ENCODE measurements at regions not wholly inside any gene's neighbourhood (a gene's known extent, or its start where the extent isn't known, plus 50 kb on each side); places are given as distances from the start of the nearest gene placed in this dataset.

GRCh38 chr1:209319057-209319432 is 264.5 kb upstream of the CAMK1G start:
- DNase-seq = no peak

DNA sequence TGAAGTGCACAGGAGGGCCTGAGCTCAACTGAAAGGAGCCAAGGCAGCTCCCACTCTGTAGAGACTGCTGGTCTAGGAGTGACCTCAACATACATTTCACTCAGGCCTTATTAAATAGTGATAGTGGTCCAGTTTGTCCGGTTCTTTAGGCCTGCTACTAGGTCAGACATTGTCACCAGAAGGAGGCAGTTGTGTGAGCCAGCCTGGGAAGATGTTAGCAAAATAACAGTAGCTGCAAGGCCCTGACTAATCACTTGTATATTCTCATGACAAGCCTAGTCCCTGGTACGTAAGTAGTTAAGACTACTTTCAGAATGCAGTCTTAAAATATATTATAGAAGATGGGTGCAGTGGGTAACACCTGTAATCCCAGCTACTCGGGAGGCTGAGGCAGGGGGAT is 264.0 kb upstream of the CAMK1G start:
- no peak for DNase-seq

DNA sequence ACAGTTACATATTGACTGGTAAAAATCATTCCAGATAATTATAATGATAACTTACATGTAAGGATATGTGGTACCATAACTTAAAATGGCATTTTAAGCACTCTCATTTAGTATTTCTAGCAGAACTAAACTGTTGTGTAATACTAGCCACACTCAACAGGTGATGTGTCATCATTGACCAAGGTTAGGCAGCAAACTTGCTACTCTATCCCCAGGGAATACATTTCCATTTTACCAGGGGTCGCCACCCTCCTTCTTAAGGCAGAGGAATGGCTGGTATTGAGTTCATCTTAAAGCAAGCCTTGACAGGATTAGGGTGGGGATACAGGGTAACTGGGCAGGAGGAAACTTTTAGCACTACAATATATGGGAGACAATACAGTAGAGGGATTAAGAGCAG is 259.8 kb upstream of the CAMK1G start:
- no peak for DNase-seq

DNA sequence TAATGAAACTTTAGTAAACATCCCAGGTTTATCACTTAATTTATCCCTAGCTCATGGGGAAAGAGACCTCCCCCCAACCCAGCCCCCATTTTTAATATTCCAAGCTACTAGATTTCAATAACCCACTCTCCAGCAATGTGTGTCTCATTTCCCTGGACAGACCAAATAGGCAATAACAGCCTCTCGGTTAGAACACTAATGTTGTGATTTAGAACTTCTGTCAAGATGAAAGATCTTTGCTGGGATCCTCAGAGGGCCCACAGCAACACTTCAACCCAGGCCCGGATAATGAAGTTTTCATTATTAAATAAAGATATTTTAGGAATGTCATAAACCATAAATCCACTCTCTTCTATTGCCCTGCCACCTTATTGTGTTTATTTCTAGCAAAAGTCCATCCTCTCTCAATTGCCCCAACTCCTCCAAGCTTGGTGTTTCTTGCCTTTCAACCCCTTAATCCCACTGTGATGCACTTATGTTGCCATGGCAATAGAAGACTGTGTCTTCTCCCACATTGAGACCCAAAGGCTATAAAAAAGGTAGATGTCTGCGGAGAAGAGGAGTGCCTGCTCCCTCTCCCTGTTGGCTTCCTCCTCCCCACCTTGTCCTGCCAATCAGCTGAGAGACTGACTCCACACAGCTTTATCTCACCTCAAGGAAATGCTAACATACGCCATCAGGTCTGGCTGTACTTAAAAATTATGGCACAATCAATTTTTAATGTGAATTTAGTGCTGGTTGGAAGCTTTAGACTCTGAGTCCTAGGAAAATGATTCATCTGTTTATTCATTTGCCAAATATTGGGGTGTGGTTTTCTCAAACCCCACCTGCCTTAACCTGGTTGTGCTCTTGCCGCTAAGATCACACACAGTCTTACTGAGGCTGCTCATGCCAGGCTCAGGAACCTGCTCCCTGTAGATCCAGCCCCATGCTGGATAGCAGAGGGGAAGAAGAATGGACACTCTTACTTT is 258.3 kb upstream of the CAMK1G start:
- DNase-seq = no peak

- DNase-seq = no peak
Measured at GRCh38 chr1:209326076-209326475, 257.4 kb upstream of the CAMK1G start.

DNA sequence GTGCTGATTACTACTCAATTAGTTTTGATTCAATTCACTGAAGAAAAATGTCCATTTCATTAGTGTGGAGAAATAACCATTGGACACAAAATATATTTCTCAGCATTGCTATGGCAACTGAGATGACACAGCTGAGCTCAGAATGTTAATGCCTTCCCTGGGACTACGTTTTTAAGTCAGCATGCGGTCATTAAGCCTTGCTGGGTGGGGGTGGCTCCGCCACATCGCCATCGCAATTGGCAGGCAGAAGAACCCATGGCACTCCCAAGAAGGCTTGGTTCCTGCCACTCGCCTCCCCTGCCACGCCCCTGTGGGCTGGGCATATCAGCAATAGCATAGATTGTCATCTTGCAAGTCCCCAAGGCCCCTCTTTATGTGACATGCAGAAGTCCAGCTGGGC is 256.7 kb upstream of the CAMK1G start:
- no peak for DNase-seq

DNA sequence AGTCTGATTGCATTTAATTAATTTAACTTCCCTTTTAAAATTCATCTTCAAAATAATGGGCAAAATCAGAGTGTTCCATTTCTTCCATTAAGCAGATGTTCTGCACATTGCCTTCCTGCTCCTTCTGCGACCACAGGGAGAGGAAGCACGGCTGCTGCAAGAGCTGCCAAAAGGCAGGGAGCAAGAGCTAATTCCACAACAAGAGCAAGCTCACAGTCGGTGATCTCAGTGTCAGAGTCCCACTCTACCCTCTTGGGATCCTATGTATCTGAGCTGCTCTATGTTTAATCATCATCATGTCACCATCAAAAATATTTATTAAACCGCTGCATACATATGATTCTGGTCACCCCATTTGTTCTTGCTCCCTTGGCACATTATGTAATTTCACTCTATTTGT is 255.3 kb upstream of the CAMK1G start:
- no peak for DNase-seq

DNA sequence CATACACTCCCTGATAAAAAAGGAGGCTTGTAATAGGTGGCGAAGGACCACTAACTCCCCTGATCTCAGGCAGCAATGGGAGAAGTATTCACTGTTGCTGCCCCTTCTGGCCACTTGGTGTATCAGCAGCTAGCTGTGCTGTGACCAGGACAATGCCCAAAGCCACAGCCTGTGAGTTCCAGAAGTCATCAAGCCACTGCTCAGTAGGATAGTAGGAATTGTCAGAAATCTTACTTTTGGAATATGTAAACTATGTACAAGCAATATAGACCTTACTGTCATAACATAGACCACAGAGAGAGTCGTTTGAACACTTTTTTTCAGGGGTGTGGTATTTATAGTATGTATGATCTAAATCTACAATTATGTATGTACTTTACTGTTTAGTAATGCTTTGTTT is 248.3 kb upstream of the CAMK1G start:
- DNase-seq = no peak

DNA sequence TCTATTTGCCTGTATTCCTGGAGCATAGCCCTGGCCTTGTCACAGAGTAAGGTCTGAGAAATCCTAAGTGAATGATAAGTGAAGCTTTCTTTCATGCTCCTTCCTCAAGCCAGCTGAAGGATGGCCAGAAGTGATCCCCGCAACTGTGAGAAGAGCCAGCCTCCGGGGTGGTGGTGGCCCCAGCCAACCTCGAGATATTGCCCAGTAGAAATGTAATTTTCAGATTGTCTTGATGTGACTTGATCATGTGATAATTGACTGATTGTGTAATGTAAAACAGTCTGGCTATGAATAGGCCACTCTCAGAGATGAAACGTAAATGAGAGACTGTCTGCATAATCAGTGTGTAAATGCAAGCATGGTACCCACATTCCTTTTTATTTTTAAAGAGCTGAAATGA is 242.4 kb upstream of the CAMK1G start:
- DNase-seq = no peak

- no peak for DNase-seq
Measured at GRCh38 chr1:209341673-209342420, 241.7 kb upstream of the CAMK1G start.

DNA sequence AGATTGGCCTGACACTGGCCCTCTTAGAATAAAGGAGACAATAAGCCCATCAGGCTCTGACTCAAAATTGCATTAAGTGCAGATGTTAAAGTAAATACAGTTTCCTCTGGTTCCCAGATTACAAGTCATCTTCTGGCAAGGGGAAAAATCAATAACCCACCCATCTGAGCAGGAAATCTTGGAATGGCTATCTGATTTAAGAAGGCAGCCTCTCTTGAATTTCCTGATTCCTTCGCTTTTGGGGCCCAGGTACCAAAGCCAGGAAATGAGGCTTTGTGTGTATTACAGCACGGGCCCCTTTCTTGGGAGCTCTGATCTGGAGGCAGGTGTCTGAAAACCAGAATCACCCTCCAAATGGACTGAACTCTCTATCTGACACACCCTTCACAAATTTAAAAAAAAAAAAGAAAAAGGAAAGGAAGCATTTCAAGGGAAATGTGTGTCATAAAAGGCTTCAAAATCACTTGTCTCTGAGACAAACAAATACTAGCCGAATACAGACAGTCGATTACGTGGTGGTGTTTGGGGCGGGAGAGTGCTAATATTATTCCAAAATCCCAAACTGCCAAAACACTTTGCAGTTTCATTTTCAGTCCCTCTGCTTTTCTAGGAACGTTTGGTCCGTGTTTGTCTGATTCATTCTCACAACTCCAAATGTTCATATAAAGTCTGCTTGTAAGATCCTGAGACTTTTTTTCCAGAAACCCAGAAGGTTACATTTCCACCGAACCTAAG is 240.9 kb upstream of the CAMK1G start:
- no peak for DNase-seq

DNA sequence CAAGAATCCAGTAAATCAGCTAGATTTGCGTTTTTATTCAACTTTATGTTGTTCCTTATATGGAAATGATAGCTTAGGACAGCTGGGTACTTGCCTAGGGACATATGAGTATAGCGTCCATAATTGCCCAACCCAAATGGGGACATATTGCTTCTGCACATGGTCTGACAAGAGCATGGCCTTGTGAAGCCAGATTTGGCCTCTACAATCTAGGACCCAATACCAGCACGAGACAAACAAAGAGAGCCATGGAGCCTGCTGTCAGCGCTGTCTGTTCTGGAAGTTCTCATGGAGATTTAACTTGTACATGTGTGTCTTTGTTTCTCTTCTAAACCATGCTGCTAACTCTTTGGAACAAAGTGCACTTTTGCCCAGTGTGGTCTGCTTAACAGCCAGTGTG is 240.0 kb upstream of the CAMK1G start:
- no peak for DNase-seq

- DNase-seq = no peak
Measured at GRCh38 chr1:209344156-209344555, 239.4 kb upstream of the CAMK1G start.

GRCh38 chr1:209349363-209350308 is 233.9 kb upstream of the CAMK1G start:
- DNase-seq = no peak

DNA sequence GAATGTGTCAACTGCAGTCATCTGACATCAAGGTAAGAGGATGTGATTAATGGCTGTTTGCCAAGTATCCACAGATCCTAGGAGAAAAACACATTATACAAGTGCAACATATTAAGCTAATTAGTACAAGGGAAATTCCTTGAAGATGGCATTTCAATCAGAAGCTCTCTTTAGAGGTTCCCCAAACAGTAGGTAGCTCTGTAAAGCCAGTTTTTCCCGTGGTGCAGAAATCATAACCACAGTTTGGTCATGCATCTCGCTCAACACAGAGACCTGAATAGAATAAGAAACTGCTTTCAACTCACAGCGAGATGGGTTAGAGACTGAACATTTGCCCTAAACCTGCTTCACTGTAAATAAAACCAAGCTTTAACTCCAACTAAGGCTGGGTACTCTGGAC is 230.5 kb upstream of the CAMK1G start:
- DNase-seq = no peak

- DNase-seq = peak; percentile 52
Measured at GRCh38 chr1:209354111-209354839, 229.2 kb upstream of the CAMK1G start.

DNA sequence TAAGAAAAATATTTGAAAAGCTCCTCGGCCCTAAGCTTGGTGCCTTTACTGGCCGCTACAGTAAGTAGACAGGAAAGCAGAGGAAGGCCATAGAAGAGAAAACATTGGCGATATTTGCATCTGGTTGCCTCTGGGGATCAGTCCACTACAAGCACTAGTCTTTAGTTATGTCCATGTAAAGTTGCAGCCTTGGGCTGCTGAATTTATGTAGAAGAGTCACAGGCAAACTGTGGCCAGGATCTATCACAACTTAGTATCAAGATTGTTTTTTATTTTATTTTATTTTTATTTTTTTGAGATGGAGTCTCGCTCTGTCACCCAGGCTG is 228.7 kb upstream of the CAMK1G start:
- no peak for DNase-seq

DNA sequence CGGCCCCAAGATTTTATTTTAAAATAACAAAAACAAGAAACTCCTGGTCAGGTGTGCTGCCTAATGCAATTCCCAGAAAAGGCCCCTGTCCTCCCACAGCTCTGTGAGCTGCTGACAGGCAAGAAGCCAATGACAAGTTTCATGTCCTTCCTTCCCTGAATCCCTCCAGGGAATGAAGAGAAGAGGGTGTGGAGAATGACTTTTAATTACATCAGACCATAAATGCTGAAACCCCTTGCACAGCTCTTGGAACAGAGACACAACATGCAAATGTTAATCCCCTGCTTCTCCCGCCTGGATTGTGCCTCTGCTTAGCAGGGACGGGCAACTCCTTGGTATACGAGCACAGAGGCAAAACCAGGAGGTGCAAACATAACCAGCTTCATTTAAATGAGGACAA is 228.1 kb upstream of the CAMK1G start:
- DNase-seq = no peak

- no peak for DNase-seq
Measured at GRCh38 chr1:209356976-209357377, 226.5 kb upstream of the CAMK1G start.

DNA sequence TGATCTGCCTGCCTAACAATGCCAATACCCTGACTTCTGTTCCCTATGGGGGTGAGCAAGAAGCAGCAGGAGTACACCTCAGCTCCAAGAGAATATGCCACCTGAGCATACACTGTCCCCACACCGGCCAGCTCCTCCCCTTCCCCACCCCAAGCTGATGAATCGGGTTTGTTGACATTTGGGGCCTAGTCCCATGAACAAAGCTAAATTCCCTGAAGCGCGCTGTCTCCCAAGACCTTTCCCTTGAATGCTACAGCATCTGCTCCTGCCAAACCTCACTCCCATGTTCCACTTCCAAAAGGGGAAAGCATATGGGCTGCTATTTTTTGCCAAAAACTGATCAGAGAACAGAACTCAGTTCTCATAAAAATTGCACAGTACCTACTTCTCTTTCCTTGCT is 220.4 kb upstream of the CAMK1G start:
- DNase-seq = no peak

DNA sequence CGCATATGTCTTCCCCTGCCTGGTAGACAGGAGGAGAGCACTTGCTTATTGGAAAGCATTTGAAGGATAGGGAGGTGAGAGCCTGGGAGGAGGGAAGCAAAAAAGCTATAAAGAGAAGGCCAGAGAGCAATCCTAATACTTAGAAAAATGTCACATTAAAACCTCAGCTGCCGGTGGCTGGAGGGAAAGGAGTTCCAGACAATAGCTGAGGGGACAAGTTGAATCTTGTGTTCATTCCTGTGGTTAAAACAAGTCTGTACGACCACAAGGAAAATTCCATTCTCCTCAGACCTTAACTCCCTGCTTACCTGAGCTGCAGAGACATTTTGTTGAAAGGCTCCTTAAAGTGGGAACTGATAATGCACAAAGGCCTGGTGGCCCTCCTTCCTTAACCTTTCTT is 218.8 kb upstream of the CAMK1G start:
- no peak for DNase-seq

Data from NCI-H524 treated with DMSO at 0.1 percent for 48 hours (cell line).